Thoracic aorta (tissue), 2 donors: ENCODE measurements at regions not wholly inside any gene's neighbourhood (a gene's known extent, or its start where the extent isn't known, plus 50 kb on each side); places are given as distances from the start of the nearest gene placed in this dataset.

Experiments used
- ATAC-seq: fragments of 150-250 bp; one replicate; pipeline ENCODE4 v1.8.0; 2017; ENCODE audit warnings: low read depth; ENCODE audit not compliant: insufficient number of reproducible peaks, low FRiP score
- DNase-seq: peaks from one replicate; pipeline ENCODE4 v3.0.0-alpha.2; 2020; ENCODE audit warnings: low spot score
- H3K27ac ChIP-seq, 2 donors: fragments of 200-600 bp; sonication (generic); 1 replicate in 1 of 2; 2 replicates in 1 of 2; pipeline ENCODE4 v1.5.1; 2016; ENCODE audit warnings: mild to moderate bottlenecking in 2 of 2, moderate library complexity in 2 of 2
- H3K27me3 ChIP-seq: fragments of 200-600 bp; sonication (generic); replicated peaks from 2 replicates; pipeline ENCODE4 v1.6.0; 2016; ENCODE audit warnings: mild to moderate bottlenecking; ENCODE audit not compliant: insufficient read depth
- H3K36me3 ChIP-seq: fragments of 200-600 bp; sonication (generic); one replicate; pipeline ENCODE4 v1.5.1; 2016
- H3K4me1 ChIP-seq, 2 donors: fragments of 200-600 bp; sonication (generic); 1 replicate in 1 of 2; 2 replicates in 1 of 2; pipeline versions ENCODE4 v1.5.1 to v1.6.0; 2016; ENCODE audit warnings: low read depth in 2 of 2, mild to moderate bottlenecking in 1 of 2; ENCODE audit not compliant: control insufficient read depth in 1 of 2
- H3K4me3 ChIP-seq: fragments of 200-600 bp; sonication (generic); 2 replicates; pipeline ENCODE4 v1.5.1; 2016; ENCODE audit warnings: mild to moderate bottlenecking
- H3K9me3 ChIP-seq: fragments of 200-600 bp; sonication (generic); 2 replicates; pipeline ENCODE4 v1.5.1; 2016
- TF ChIP-seq, protein P1 (sequence below): fragments of 200-600 bp; sonication (generic); IDR thresholded peaks from one replicate; pipeline ENCODE4 v1.5.1; 2019; ENCODE audit warnings: antibody characterized with exemption

DNA sequence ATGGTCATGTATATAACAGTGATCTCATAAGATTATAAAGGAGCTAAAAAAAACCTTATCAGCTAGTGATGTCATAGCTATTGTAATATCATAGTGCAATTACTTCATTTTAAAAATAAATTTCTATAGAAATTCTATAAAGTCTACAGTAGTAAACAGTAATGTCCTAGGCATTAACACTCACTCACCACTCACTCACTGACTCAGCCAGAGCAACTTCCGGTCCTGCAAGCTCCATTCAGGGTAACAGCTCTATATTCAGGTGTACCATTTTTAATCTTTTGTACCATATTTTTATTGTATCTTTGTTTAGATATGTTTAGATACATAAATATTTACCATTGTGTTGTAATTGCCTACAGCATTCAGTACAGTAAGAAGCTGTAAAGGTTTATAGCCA is 524.4 kb upstream of the CDH5 start:
- H3K36me3 ChIP-seq: no peaks in the 10 kb centered on the region
- no peak overlapping the region for H3K4me3 ChIP-seq
- DNase-seq (no peak), ATAC-seq (no peak)
- TF ChIP-seq, protein P1, sequence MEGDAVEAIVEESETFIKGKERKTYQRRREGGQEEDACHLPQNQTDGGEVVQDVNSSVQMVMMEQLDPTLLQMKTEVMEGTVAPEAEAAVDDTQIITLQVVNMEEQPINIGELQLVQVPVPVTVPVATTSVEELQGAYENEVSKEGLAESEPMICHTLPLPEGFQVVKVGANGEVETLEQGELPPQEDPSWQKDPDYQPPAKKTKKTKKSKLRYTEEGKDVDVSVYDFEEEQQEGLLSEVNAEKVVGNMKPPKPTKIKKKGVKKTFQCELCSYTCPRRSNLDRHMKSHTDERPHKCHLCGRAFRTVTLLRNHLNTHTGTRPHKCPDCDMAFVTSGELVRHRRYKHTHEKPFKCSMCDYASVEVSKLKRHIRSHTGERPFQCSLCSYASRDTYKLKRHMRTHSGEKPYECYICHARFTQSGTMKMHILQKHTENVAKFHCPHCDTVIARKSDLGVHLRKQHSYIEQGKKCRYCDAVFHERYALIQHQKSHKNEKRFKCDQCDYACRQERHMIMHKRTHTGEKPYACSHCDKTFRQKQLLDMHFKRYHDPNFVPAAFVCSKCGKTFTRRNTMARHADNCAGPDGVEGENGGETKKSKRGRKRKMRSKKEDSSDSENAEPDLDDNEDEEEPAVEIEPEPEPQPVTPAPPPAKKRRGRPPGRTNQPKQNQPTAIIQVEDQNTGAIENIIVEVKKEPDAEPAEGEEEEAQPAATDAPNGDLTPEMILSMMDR: no peak
- no peak overlapping the region for H3K27ac ChIP-seq
- H3K9me3 ChIP-seq: no peaks in the 10 kb centered on the region
- no peaks in the 10 kb centered on the region for H3K4me1 ChIP-seq
- H3K27me3 ChIP-seq: no peaks in the 10 kb centered on the region

DNA sequence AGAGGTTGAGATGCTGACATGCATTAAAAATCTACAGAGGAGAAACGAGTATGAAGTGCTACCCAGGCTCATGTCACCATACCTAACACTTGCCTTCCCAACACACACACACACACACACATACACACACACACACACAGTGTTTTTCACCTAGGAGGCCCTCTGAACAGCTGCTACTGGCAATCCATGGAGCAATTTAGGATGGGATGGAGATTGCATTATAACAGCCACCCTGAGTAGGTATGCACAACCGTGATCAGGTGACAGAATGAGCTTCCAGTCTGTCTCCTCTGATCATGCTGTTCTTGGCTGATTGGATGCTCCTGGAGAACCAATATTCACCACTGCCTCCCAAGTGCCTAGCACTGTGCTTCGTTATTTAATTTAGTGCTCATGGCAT is 528.5 kb upstream of the CDH5 start:
- Histone ChIP-seq H3K36me3 (no peaks in the 10 kb centered on the region), H3K4me3 (no peak overlapping the region), H3K9me3 (no peaks in the 10 kb centered on the region), H3K27ac (no peak overlapping the region), H3K4me1 (no peaks in the 10 kb centered on the region), H3K27me3 (no peaks in the 10 kb centered on the region)
- ATAC-seq (no peak), DNase-seq (no peak)
- TF ChIP-seq, protein P1: no peak

DNA sequence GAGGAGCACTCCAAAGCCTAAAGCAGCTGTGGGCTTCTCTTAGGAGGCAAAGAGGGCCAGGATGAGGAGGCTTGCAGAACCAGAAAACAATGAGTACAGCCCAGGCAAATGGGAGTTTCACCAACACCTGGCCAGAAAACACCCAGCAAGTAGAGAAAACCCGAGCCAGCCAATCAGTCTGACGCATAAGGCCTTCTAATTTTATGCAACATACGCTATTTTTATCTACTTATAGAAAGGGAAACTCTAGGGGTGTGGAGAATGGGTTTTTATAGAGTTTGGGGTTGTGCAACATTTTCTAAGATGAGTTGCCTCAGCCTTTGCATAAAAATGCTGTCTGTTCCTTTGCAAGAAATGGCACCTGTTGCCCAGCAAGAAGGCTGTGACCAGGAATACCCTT is 529.0 kb upstream of the CDH5 start:
- ATAC-seq: no peak
- no peaks in the 10 kb centered on the region for H3K27me3 ChIP-seq
- TF ChIP-seq, protein P1: no peak
- H3K4me1 ChIP-seq: no peaks in the 10 kb centered on the region
- no peak overlapping the region for H3K27ac ChIP-seq
- no peak for DNase-seq
- H3K36me3 ChIP-seq: no peaks in the 10 kb centered on the region
- no peaks in the 10 kb centered on the region for H3K9me3 ChIP-seq
- no peak overlapping the region for H3K4me3 ChIP-seq

DNA sequence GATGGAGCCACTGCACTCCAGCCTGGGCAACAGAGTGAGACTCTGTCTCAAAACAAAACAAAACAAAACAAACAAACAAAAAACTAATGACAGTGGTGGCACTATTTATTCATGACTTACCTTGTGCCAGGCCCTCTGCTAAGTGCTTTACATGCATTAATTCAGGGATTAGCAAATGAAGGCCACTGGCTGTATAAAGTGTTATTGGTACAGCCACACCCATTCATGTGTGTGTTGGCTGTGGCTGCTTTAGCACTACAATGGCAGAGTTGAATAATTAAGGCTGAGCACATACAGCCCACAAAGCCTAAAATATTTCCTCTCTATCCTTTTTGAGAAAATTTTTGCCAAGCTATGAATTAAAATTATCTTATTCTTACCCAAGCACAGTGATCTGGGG is 531.8 kb upstream of the CDH5 start:
- no peaks in the 10 kb centered on the region for H3K27me3 ChIP-seq
- H3K4me3 ChIP-seq: no peak overlapping the region
- DNase-seq: no peak
- H3K9me3 ChIP-seq: no peaks in the 10 kb centered on the region
- H3K36me3 ChIP-seq: no peaks in the 10 kb centered on the region
- no peaks in the 10 kb centered on the region for H3K4me1 ChIP-seq
- no peak for ATAC-seq
- no peak overlapping the region for H3K27ac ChIP-seq
- TF ChIP-seq, protein P1: no peak

DNA sequence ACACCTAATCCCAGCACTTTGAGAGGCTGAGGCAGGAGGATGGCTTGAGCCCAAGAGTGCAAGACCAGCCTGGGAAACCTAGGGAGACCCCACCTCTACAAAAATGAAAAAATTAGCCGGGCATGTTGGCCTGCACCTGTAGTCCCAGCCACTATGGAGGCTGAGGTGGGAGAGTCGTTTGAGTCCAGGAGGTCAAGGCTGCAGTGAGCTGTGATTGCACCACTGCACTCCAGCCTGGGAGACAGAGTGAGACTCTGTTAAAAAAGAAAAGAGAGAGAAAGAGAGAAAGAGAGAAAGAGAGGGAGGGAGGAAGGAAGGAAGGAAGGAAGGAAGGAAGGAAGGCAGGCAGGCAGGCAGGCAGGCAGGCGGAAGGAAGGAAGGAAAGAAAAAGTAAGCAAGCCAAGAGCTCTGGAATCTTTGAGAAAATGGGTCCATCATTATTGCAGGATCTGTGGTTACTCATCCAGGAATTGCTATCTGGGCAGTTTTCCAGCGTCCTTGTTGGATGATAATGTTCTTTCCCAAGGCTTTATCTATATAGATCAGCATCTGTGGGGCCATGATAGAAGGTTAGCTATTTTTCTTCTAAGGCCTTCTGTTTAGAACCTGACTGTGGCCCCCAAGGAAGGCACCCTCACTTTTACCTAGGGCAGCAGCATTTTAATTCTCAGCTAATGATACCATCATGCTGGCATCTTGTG is 533.2 kb upstream of the CDH5 start:
- H3K4me3 ChIP-seq: no peak overlapping the region
- H3K27me3 ChIP-seq: no peaks in the 10 kb centered on the region
- TF ChIP-seq, protein P1: no peak
- H3K36me3 ChIP-seq: no peaks in the 10 kb centered on the region
- no peaks in the 10 kb centered on the region for H3K4me1 ChIP-seq
- no peak overlapping the region for H3K27ac ChIP-seq
- ATAC-seq (no peak), DNase-seq (no peak)
- no peaks in the 10 kb centered on the region for H3K9me3 ChIP-seq
